B cell (primary cell): ENCODE measurements at regions not wholly inside any gene's neighbourhood (a gene's known extent, or its start where the extent isn't known, plus 50 kb on each side); places are given as distances from the start of the nearest gene placed in this dataset.

Experiments
- EZH2 ChIP-seq: IDR thresholded peaks from 2 replicates; pipeline ENCODE4 v1.6.1; 2012; ENCODE audit warnings: borderline replicate concordance, low read depth, mild to moderate bottlenecking, moderate library complexity, low read length; ENCODE audit not compliant: insufficient read depth, poor library complexity, severe bottlenecking
- TF ChIP-seq, protein P1 (sequence below): fragments of 200-600 bp; IDR thresholded peaks from one replicate; pipeline ENCODE4 v1.8.0; 2022; ENCODE audit warnings: antibody characterized with exemption, mild to moderate bottlenecking

DNA sequence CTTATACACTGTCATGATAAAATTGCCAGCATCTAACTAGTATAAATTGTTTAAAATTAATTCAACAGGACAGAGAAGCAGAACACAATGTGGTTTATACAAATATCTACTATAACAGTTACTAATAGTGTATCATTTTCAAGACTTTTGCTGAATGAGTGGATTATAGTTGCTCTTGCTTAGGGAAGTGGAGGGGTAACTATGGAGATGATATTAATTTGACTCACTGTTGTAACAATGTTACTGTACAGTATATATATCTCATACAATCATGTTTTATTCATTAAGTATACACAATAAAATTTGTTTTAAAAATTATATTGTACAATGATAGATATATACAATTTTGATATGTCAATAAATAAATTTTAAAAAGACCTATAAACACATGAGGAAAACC, 119.1 kb downstream of the ZPLD1 start:
- TF ChIP-seq EZH2: no peak
- TF ChIP-seq, protein P1, sequence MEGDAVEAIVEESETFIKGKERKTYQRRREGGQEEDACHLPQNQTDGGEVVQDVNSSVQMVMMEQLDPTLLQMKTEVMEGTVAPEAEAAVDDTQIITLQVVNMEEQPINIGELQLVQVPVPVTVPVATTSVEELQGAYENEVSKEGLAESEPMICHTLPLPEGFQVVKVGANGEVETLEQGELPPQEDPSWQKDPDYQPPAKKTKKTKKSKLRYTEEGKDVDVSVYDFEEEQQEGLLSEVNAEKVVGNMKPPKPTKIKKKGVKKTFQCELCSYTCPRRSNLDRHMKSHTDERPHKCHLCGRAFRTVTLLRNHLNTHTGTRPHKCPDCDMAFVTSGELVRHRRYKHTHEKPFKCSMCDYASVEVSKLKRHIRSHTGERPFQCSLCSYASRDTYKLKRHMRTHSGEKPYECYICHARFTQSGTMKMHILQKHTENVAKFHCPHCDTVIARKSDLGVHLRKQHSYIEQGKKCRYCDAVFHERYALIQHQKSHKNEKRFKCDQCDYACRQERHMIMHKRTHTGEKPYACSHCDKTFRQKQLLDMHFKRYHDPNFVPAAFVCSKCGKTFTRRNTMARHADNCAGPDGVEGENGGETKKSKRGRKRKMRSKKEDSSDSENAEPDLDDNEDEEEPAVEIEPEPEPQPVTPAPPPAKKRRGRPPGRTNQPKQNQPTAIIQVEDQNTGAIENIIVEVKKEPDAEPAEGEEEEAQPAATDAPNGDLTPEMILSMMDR: no peak
